GM21447 (cell line): ENCODE measurements at regions not wholly inside any gene's neighbourhood (a gene's known extent, or its start where the extent isn't known, plus 50 kb on each side); places are given as distances from the start of the nearest gene placed in this dataset.

Experiments used
- ATAC-seq: cut with Tn5 transposase; IDR thresholded peaks from one replicate; pipeline ENCODE4 v1.9.1; 2021; ENCODE audit not compliant: unreplicated experiment

- no peak for ATAC-seq
Observed at GRCh38 chr12:124241776-124242528, 52.9 kb upstream of the RFLNA start.

DNA sequence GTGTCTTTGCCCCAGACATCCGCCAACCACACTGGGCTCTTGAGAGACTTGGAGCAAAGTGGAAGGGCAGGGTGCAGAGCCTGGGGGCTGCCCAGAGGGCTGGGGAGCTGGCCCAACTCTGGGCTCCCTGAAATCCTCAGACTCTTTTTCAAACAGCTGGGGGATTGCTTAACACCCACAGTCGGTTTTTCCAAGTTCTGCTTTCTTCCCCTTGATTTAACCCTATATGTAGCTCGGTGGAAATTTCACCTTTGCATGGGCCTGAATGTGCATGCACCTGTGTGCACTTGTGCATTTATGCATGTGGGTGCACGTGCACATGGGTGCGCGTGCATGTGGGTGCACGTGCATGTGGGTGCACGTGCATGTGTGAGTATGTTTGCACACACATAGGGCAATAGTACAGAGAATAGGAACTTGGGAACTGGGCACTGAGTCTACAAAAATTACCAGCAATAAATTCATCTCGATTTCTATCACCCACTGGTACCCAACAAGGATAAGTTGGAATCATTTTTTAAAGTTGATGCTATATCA is 52.3 kb upstream of the RFLNA start:
- ATAC-seq, result no peak

DNA sequence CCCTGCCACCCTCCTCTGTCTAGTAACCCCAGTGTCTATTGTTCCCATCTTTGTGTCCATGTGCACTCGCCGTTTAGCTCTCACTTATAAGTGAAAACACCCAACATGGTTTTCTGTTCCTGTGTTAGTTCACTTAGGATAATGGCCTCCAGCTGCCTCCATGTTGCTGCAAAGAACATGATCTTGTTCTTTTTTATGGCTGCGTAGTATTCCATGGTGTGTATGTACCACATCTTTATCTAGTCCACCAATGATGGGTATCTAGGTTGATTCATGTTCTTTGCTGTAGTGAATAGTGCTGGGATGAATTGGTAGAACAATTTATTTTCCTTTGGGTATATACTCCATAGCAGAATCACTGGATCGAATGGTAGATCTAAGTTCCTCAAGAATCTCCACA is 51.0 kb upstream of the RFLNA start:
- no peak for ATAC-seq
